HepG2 (cell line): ENCODE measurements at regions not wholly inside any gene's neighbourhood (a gene's known extent, or its start where the extent isn't known, plus 50 kb on each side); places are given as distances from the start of the nearest gene placed in this dataset.

Experiments used
- ATAC-seq: fragments of 200-7000 bp; cut with Tn5 transposase; 3 replicates; pipeline ENCODE4 v1.9.1; 2020; ENCODE audit warnings: mild to moderate bottlenecking, moderate library complexity
- BruUV-seq: library from RNA; stranded (reverse); fragments of 400-500 nt; replicated peaks from 2 replicates; lab custom pipeline; 2021; lab: Mats Ljungman, UMichigan
- CTCF ChIA-PET: fragments of 300-600 bp; formaldehyde crosslinking; extraction: SDS; loops from one replicate; lab custom pipeline; 2021; ENCODE audit warnings: low total read pairs, inconsistent platforms, low intra/inter-chr PET ratio; lab: Yijun Ruan, JAX
- POLR2A ChIA-PET: fragments of 350-600 bp; sonication (Branson Sonifier 250); formaldehyde crosslinking; loops from one replicate; lab custom pipeline; 2020; ENCODE audit warnings: antibody characterized with exemption, inconsistent platforms; lab: Yijun Ruan, JAX
- DNase-seq: peaks from one replicate; pipeline ENCODE4 v3.0.0-alpha.2; 2015; ENCODE audit warnings: low spot score
- FAIRE-seq: peaks from 3 replicates; lab custom pipeline; 2011; peaks lifted over from hg19 to GRCh38; lab: Jason Lieb, UNC
- H2AFZ ChIP-seq: one replicate; pipeline ENCODE4 v1.6.1; 2011; ENCODE audit warnings: low read length, inconsistent platforms
- H3K27ac ChIP-seq: fragments of 300-600 bp; 3 replicates; pipeline ENCODE4 v1.8.0; 2011; ENCODE audit warnings: mixed run types, mild to moderate bottlenecking, mixed read lengths, low read length, inconsistent platforms; ENCODE audit not compliant: insufficient read depth; ENCODE audit errors: extremely low read length
- H3K27me3 ChIP-seq, 2 experiments: fragments of 200-600 bp in 1 of 2; 2 replicates in 1 of 2; 3 replicates in 1 of 2; pipeline versions ENCODE4 v1.6.0 to v1.8.0; 2011; ENCODE audit warnings: low read length in 2 of 2, mild to moderate bottlenecking in 2 of 2, moderate library complexity in 2 of 2, inconsistent platforms in 1 of 2; ENCODE audit not compliant: insufficient read depth in 2 of 2, control insufficient read depth in 1 of 2
- H3K36me3 ChIP-seq, 2 experiments: fragments of 200-600 bp in 1 of 2; replicated peaks in 1 of 2; 2 replicates in 1 of 2; 3 replicates in 1 of 2; pipeline versions ENCODE4 v1.5.1 to v1.8.0; 2011; ENCODE audit warnings: low read length in 2 of 2, inconsistent platforms in 1 of 2; ENCODE audit not compliant: insufficient read depth in 2 of 2, control insufficient read depth in 1 of 2
- H3K4me1 ChIP-seq: 2 replicates; pipeline ENCODE4 v1.5.1; 2012; ENCODE audit warnings: low read length, inconsistent platforms; ENCODE audit not compliant: insufficient read depth
- H3K4me2 ChIP-seq: 2 replicates; pipeline ENCODE4 v1.6.0; 2011; ENCODE audit warnings: low read depth, low read length, inconsistent platforms
- H3K4me3 ChIP-seq, 3 experiments: fragments of 200-600 bp in 1 of 3; sonication (generic), shearing (Covaris generic) in 1 of 3; replicated peaks in 1 of 3; 2 replicates each; pipeline ENCODE4 v1.5.1; 2011 to 2016; ENCODE audit warnings: low read length in 3 of 3, inconsistent platforms in 2 of 3, low read depth in 2 of 3, mild to moderate bottlenecking in 2 of 3, control low read depth in 1 of 3, mixed read lengths in 1 of 3; ENCODE audit not compliant: insufficient read depth in 1 of 3
- H3K79me2 ChIP-seq: one replicate; pipeline ENCODE4 v1.6.1; 2011; ENCODE audit warnings: low read length, inconsistent platforms; ENCODE audit not compliant: insufficient read depth
- H3K9ac ChIP-seq: 2 replicates; pipeline ENCODE4 v1.6.0; 2011; ENCODE audit warnings: mild to moderate bottlenecking, low read depth, low read length, inconsistent platforms; ENCODE audit not compliant: insufficient read depth
- H3K9me3 ChIP-seq: 2 replicates; pipeline ENCODE4 v1.5.1; 2012; ENCODE audit warnings: mild to moderate bottlenecking, low read length
- H4K20me1 ChIP-seq: 2 replicates; pipeline ENCODE4 v1.6.0; 2011; ENCODE audit warnings: inconsistent platforms, mild to moderate bottlenecking, low read length, moderate library complexity; ENCODE audit not compliant: insufficient read depth
- ATF6 ChIP-seq: sonication (generic); formaldehyde crosslinking; conservative IDR thresholded peaks from 2 replicates; pipeline ENCODE4 v1.4.0; 2020; ENCODE audit warnings: missing genetic modification reagents
- CEBPZ ChIP-seq: IDR thresholded peaks from 2 replicates; pipeline ENCODE4 v1.6.1; 2012; ENCODE audit warnings: low read length, improper control_type of control experiment
- FOXM1 ChIP-seq: sonication (generic); formaldehyde crosslinking; IDR thresholded peaks from 2 replicates; pipeline ENCODE4 v1.5.0; 2020; ENCODE audit warnings: missing genetic modification reagents
- KAT2B ChIP-seq: fragments of 150-350 bp; IDR thresholded peaks from 2 replicates; pipeline ENCODE4 v1.6.1; 2014; ENCODE audit warnings: low read depth, low read length, borderline replicate concordance
- KDM1A ChIP-seq: IDR thresholded peaks from 2 replicates; pipeline ENCODE4 v1.6.1; 2016; ENCODE audit warnings: missing compliant biosample characterization
- MAFG ChIP-seq: sonication (generic); formaldehyde crosslinking; IDR thresholded peaks from 2 replicates; pipeline ENCODE4 v1.5.1; 2020; ENCODE audit warnings: mild to moderate bottlenecking, missing genetic modification reagents
- NR2F2 ChIP-seq: IDR thresholded peaks from 2 replicates; pipeline ENCODE4 v1.6.1; 2012; ENCODE audit warnings: low read depth, inconsistent platforms, borderline replicate concordance
- PATZ1 ChIP-seq: sonication (generic); formaldehyde crosslinking; IDR thresholded peaks from 2 replicates; pipeline ENCODE4 v1.4.0; 2020; ENCODE audit warnings: missing genetic modification reagents
- SOX6 ChIP-seq, 2 experiments: fragments of 450-650 bp in 1 of 2; sonication (generic) in 1 of 2; formaldehyde crosslinking in 1 of 2; IDR thresholded peaks; 2 replicates each; pipeline versions ENCODE4 v1.4.0 to v1.6.1; 2017 to 2020; ENCODE audit warnings: antibody characterized with exemption in 1 of 2, mild to moderate bottlenecking in 1 of 2, missing genetic modification reagents in 1 of 2
- TARDBP ChIP-seq: sonication (generic); formaldehyde crosslinking; IDR thresholded peaks from 2 replicates; pipeline ENCODE4 v1.8.0; 2022; ENCODE audit warnings: mild to moderate bottlenecking, missing genetic modification reagents
- ZMAT5 ChIP-seq: sonication (generic); formaldehyde crosslinking; IDR thresholded peaks from 2 replicates; pipeline ENCODE4 v1.5.0; 2020; ENCODE audit warnings: mild to moderate bottlenecking, low read depth, missing genetic modification reagents, borderline replicate concordance
- ZNF234 ChIP-seq: sonication (generic); formaldehyde crosslinking; conservative IDR thresholded peaks from 2 replicates; pipeline ENCODE4 v1.5.1; 2020; ENCODE audit warnings: mild to moderate bottlenecking, missing genetic modification reagents
- ZNF276 ChIP-seq: sonication (generic); formaldehyde crosslinking; IDR thresholded peaks from 2 replicates; pipeline ENCODE4 v1.4.0; 2020; ENCODE audit warnings: mild to moderate bottlenecking, low read depth, missing genetic modification reagents
- ZNF816 ChIP-seq: sonication (generic); formaldehyde crosslinking; IDR thresholded peaks from 2 replicates; pipeline ENCODE4 v1.8.0; 2022; ENCODE audit warnings: missing genetic modification reagents, mild to moderate bottlenecking, borderline replicate concordance
- WGBS: methylation state at CpG from one replicate; pipeline ENCODE4 v1.1.6; 2017; ENCODE audit warnings: low lambda C conversion rate; 5-methylcytosine and 5-hydroxymethylcytosine counted together
- in situ Hi-C: cut with HindIII; loops from 2 replicates; pipeline ENCODE4 v1.10.0; 2017; ENCODE audit warnings: low pct_unique_long_range_greater_than_20kb; ENCODE audit not compliant: extremely low pct_ligation_motif_present
- intact Hi-C: fragments of 100-400 bp; cut with micrococcal nuclease; formaldehyde crosslinking; loops from one replicate; pipeline ENCODE4 v1.10.0; 2022; ENCODE audit not compliant: unreplicated experiment

DNA sequence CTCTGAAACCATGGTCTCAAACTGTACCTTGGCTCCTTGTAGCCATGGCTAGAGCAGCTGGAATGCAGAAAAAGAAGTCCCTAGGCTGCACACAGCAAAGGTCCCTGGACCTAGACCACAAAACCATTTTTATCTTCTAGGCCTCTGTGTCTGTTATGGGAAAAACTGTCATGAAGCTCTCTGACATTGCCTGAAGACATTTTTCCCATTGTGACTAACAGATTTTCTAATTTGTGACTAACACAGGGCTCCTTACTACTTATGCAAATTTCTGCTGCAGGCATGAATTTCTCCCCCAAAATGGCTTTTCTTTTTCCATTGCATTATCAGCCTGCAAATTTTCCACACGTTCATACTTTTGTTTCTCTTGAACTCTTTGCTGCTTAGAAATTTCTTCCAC is 470.4 kb downstream of the KDM5D start (continued):
- no peak for TF ChIP-seq CEBPZ
- TF ChIP-seq ZMAT5 (CRISPR knock-in tag) = no peak
- TF ChIP-seq MAFG (CRISPR knock-in tag) = no peak
- TF ChIP-seq ZNF816 = no peak
- no peak for TF ChIP-seq PATZ1
- TF ChIP-seq KDM1A (CRISPR knock-in tag) = no peak

DNA sequence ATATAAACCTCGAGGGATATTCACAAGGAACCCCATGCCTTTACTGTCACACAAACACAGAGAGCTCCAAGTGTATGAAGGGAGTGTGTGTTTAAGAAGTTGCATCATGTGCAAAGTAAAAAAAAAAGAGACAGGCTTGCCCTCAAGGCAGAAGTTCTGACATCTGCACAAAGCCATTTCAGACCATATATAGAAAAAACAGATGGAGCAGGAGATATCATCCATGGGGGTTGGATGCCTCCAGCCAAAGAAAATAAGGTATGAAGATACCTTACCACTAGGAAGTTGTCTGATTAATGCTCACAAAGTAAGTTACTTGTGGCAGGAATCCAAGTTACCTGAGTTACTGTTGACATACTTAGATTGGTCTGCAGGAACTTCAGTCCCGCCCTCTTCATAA is 476.2 kb downstream of the KDM5D start:
- DNase-seq (no peak), ATAC-seq (no peak), FAIRE-seq (no peak)
- WGBS = 0% methylated on average over 2 of the region's 2 CpGs
- POLR2A ChIA-PET = no interaction called here
- CTCF ChIA-PET = no interaction called here
- peaks cover 19% of the 10 kb centered on the region; the same call in 1 of the 2 replicates for H3K9me3 ChIP-seq
- no peak overlapping the region for H2AFZ ChIP-seq
- no peak overlapping the region for H3K4me2 ChIP-seq
- no peaks in the 10 kb centered on the region for H3K36me3 ChIP-seq
- H3K4me1 ChIP-seq = no peaks in the 10 kb centered on the region
- no peak overlapping the region for H3K9ac ChIP-seq
- no peak overlapping the region for H3K27ac ChIP-seq
- in situ Hi-C loops (no loop called here), intact Hi-C loops (no loop called here)
- no peaks in the 10 kb centered on the region for H4K20me1 ChIP-seq
- H3K79me2 ChIP-seq = no peaks in the 10 kb centered on the region
- no TSS peak for BruUV-seq
- no peak overlapping the region for H3K4me3 ChIP-seq
- no peaks in the 10 kb centered on the region for H3K27me3 ChIP-seq
- TF ChIP-seq FOXM1 (CRISPR knock-in tag) (no peak), SOX6 (IDR thresholded peaks at IDR 0.05) (no peak), SOX6 (CRISPR knock-in tag; IDR thresholded peaks at IDR 0.05) (no peak), ZNF276 (CRISPR knock-in tag) (no peak), ZNF234 (CRISPR knock-in tag) (no peak), NR2F2 (no peak), TARDBP (no peak), KAT2B (no peak), ATF6 (CRISPR knock-in tag) (no peak)
